GDM1 (cell line): ENCODE measurements at regions not wholly inside any gene's neighbourhood (a gene's known extent, or its start where the extent isn't known, plus 50 kb on each side); places are given as distances from the start of the nearest gene placed in this dataset.
"Not testable (repeated sequence)": the region's sequence is repeated elsewhere in the genome, so short reads cannot be mapped to it uniquely, and the experiment has no call there.

Source experiments
- DNase-seq: peaks from one replicate; lab custom pipeline; 2025; lab: John Stamatoyannopoulos, UW

DNA sequence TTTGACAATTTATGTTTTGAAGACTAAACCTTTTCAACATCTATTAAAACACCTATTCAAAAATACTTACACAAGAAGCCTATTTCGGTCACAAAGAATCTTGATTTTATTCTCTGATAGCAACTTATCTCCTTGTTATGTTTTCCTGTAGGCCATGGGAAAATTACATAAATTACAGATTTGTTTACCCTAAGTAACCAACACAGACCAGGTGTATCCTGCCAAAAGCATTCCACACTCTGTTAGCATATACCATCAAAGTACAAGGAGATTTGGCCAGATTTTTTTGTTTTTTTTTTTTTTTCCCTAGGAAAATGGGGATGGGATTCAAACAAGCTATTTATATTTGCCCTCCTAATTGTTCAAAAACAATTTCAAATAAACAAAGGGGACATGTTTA lies 497.9 kb upstream of the MAGEB18 start:
- no peak for DNase-seq

DNA sequence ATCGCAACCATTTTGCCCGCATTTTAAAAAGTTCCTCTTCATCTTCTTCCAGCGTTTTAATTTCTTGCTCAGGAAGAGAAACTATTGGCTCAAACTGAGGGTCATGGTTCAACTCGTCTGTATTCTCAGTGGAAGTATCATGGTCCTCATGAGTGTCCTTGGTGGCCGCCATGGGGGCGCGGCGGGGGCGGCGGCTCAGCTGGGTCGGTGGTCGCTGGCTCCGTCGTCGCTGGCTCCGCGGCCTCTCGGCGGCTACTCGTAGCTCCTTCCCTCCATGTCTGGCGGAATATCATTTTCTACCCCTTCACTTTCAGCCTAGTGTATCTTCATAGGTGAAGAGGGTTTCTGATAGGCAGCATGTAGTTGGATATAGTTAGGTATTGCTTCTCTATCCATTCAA lies 492.0 kb upstream of the MAGEB18 start:
- DNase-seq, result no peak

DNA sequence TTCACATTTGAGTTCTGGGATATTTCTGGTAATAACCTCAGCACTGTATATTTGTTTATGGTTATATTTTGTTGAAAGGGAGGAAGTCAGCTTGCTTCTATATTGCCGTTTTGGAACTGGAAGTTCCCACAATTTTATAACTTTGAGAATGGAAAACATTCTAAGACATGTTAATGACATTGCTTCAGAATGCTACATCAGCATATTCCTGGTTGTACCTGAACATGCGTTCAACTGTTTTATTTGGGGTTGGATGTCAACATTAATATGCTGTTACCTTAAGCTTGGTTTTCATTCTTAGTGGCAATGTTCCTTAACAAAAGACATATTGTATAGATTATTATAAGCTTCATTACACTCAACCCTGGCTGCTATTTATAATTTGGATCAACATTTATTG lies 489.4 kb upstream of the MAGEB18 start:
- DNase-seq, result no peak

GRCh38 chrX:25650216-25650820 lies 487.8 kb upstream of the MAGEB18 start:
- no peak for DNase-seq

- DNase-seq, result no peak
Observed at GRCh38 chrX:25659317-25659716, 478.8 kb upstream of the MAGEB18 start.

- DNase-seq, result no peak
Observed at GRCh38 chrX:25663701-25664100, 474.4 kb upstream of the MAGEB18 start.

GRCh38 chrX:25665431-25665830 lies 472.7 kb upstream of the MAGEB18 start:
- no peak for DNase-seq

DNA sequence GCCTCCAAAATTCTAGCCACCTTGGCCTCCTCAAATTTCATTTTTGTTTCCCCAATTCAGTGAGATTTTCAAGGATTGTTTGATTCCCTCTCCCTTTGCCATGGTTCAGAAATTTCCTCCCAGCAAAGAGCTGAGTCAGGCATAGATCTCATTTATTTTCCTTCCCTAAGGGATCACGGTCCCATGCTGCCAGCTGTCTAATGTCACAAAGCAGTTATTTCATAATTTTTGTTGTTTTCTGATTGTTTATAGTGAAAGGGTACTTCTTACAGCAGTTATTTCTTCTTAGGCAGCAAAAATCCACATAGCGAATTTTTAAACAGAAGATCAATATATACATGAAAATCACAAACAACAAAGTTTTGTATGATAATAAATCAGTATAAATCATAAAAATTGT lies 470.5 kb upstream of the MAGEB18 start:
- no peak for DNase-seq

GRCh38 chrX:25674776-25675175 lies 463.4 kb upstream of the MAGEB18 start:
- no peak for DNase-seq

- DNase-seq, result no peak
Observed at GRCh38 chrX:25701876-25702275, 436.3 kb upstream of the MAGEB18 start.

DNA sequence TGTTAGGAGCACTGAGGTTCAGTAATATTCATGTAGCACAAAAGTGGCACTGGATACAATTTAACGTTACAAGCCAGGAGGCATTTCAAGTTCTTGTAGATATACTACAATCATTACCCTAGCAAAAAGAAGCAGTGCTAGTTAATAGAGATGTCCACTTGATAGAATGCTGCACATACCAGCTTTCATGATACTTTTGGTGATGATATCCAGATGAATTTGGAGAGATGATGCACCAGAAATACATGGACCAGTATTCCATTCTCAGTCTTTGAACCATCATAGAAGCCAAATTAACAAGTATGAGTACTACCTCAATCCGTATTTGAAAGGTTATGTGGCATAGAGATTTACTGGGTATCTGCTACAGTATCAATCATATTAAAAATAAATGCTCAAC lies 421.0 kb upstream of the MAGEB18 start:
- no peak for DNase-seq

- no peak for DNase-seq
Observed at GRCh38 chrX:25721564-25721963, 416.6 kb upstream of the MAGEB18 start.

GRCh38 chrX:25726539-25726938 lies 411.6 kb upstream of the MAGEB18 start:
- DNase-seq, result no peak

- DNase-seq, result no peak
Observed at GRCh38 chrX:25733148-25733547, 405.0 kb upstream of the MAGEB18 start.

GRCh38 chrX:25737540-25737939 lies 400.6 kb upstream of the MAGEB18 start:
- DNase-seq, result no peak

DNA sequence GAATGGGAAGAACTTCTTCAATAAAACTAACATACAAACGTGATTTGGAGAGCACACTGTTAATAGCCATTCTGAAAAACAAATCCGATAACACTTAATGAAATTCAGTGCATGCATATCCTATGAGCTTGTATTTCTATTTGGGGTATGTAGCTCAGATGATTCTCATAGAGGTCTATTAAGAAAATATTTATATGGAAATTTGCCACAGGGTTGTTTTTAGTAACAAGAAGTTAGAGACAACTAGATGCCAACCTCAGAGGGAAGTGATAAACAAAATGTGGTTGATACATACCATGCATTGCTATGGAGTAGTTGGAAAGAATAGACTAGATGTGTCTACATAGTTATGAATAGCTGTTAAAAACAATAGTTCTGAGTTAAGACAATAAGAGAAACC lies 395.8 kb upstream of the MAGEB18 start:
- DNase-seq, result no peak

- no peak for DNase-seq
Observed at GRCh38 chrX:25754399-25754798, 383.7 kb upstream of the MAGEB18 start.

DNA sequence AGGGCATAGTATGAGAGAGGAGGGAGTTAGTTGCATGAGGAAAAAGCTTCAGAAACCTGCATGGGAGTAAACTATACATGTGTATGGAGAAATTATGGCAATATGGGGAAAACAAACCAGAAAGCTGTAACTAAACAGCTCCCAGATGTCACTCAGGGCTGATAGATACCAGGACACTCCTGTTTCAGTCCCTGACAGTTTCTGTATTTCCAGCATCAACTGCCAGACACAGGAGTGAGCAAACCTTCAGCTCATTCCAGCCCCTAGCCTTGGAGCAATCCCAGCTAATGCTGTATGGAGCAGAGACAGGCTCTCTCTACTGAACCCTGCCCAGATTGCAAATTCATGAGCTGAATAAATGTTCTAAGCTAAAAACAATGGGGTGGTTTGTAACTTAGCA lies 382.9 kb upstream of the MAGEB18 start:
- no peak for DNase-seq

- DNase-seq, result no peak
Observed at GRCh38 chrX:25762656-25763055, 375.5 kb upstream of the MAGEB18 start.

- DNase-seq, result not testable (repeated sequence)
Observed at GRCh38 chrX:25771853-25772252, 366.3 kb upstream of the MAGEB18 start.

- DNase-seq, result not testable (repeated sequence)
Observed at GRCh38 chrX:25797796-25798195, 340.3 kb upstream of the MAGEB18 start.

DNA sequence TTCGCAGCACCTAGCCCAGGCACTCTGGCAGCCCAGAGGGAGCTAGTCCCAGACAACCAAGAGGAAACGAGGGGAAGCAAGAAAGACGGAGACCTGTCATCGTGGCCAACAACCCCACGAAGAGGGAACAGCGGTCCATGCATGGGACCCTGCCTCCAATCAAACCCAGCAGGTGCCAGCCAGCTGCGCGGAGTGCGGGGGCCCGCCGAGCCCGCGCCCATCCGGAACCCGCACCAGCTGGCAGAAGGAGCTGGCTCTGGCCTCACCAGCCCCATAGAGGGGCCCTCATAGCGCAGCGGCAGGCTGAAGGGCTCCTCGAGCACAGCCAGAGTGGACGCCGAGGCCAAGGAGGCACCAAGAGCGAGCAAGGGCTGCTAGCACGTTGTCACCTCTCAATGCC lies 332.4 kb upstream of the MAGEB18 start:
- DNase-seq, result no peak

GRCh38 chrX:25807022-25807421 lies 331.1 kb upstream of the MAGEB18 start:
- no peak for DNase-seq

DNA sequence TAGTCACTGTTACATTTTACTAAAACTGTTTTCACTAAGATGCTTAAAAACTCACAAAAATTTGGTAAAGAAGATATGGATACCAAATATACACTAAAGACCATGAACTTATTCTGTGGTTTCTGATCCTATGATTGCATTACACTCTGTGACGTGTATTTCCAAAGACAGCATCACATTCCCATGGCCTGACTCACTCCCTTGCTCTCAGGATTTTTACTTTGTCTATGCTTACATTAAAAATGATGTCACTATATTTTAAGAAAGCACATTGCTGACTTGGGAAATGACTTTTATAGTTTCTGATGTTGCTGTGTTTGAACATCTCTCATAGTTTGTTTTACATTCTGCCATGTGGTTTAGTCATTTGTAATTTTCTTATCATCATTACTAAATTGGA lies 327.9 kb upstream of the MAGEB18 start:
- DNase-seq, result no peak

GRCh38 chrX:25819879-25820278 lies 318.3 kb upstream of the MAGEB18 start:
- no peak for DNase-seq
